Astrocyte (in vitro differentiated cells and primary cell): ENCODE measurements at regions not wholly inside any gene's neighbourhood (a gene's known extent, or its start where the extent isn't known, plus 50 kb on each side); places are given as distances from the start of the nearest gene placed in this dataset.
A peak's percentile ranks its signal among the peaks of the same experiment; 100 is the strongest.

Experiments
- DNase-seq: peaks from one replicate; pipeline ENCODE4 v3.0.0-alpha.2; 2010; ENCODE audit warnings: low read depth
- FAIRE-seq: peaks from 2 replicates; lab custom pipeline; 2011; peaks lifted over from hg19 to GRCh38; lab: Jason Lieb, UNC
- H2AFZ ChIP-seq: 2 replicates; pipeline ENCODE4 v1.6.0; 2012; ENCODE audit warnings: low read depth, low read length, inconsistent platforms
- H3K27ac ChIP-seq: 2 replicates; pipeline ENCODE4 v1.5.1; 2011; ENCODE audit warnings: low read depth, low read length, inconsistent platforms
- H3K27me3 ChIP-seq: 2 replicates; pipeline ENCODE4 v1.6.0; 2011; ENCODE audit warnings: low read length, inconsistent platforms; ENCODE audit not compliant: insufficient read depth
- H3K36me3 ChIP-seq: 2 replicates; pipeline ENCODE4 v1.5.1; 2011; ENCODE audit warnings: low read length, inconsistent platforms; ENCODE audit not compliant: insufficient read depth
- H3K4me1 ChIP-seq: 2 replicates; pipeline ENCODE4 v1.5.1; 2011; ENCODE audit warnings: low read length, inconsistent platforms; ENCODE audit not compliant: insufficient read depth
- H3K4me2 ChIP-seq: 2 replicates; pipeline ENCODE4 v1.6.0; 2012; ENCODE audit warnings: low read length, inconsistent platforms
- H3K4me3 ChIP-seq: 2 replicates; pipeline ENCODE4 v1.5.1; 2011; ENCODE audit warnings: low read depth, mild to moderate bottlenecking, low read length, inconsistent platforms; ENCODE audit not compliant: insufficient read depth
- H3K79me2 ChIP-seq: 2 replicates; pipeline ENCODE4 v1.6.0; 2012; ENCODE audit warnings: mild to moderate bottlenecking, low read length, inconsistent platforms; ENCODE audit not compliant: insufficient read depth
- H3K9ac ChIP-seq: 2 replicates; pipeline ENCODE4 v1.6.0; 2012; ENCODE audit warnings: mild to moderate bottlenecking, low read length, inconsistent platforms
- H3K9me3 ChIP-seq: 2 replicates; pipeline ENCODE4 v1.5.1; 2012; ENCODE audit warnings: low read depth, mild to moderate bottlenecking, low read length, inconsistent platforms; ENCODE audit not compliant: insufficient read depth
- H4K20me1 ChIP-seq: 2 replicates; pipeline ENCODE4 v1.6.0; 2012; ENCODE audit warnings: low read length, inconsistent platforms; ENCODE audit not compliant: insufficient read depth
- H3K27ac Mint-ChIP-seq: one replicate; pipeline ENCODE4 v1.8.0; 2021; ENCODE audit warnings: mild to moderate bottlenecking, mixed read lengths; ENCODE audit not compliant: unreplicated experiment
- H3K27me3 Mint-ChIP-seq: one replicate; pipeline ENCODE4 v1.8.0; 2021; ENCODE audit warnings: low read depth, mixed read lengths; ENCODE audit not compliant: unreplicated experiment
- H3K36me3 Mint-ChIP-seq: one replicate; pipeline ENCODE4 v1.8.0; 2021; ENCODE audit warnings: low read depth, mixed read lengths; ENCODE audit not compliant: unreplicated experiment
- H3K4me1 Mint-ChIP-seq: one replicate; pipeline ENCODE4 v1.8.0; 2021; ENCODE audit warnings: low read depth, mixed read lengths; ENCODE audit not compliant: unreplicated experiment
- H3K4me3 Mint-ChIP-seq: one replicate; pipeline ENCODE4 v1.8.0; 2021; ENCODE audit warnings: mild to moderate bottlenecking, moderate library complexity, mixed read lengths; ENCODE audit not compliant: unreplicated experiment
- H3K9me3 Mint-ChIP-seq: one replicate; pipeline ENCODE4 v1.8.0; 2021; ENCODE audit warnings: mild to moderate bottlenecking, mixed read lengths; ENCODE audit not compliant: unreplicated experiment
- CTCF ChIP-seq: IDR thresholded peaks from 2 replicates; pipeline ENCODE4 v1.5.1; 2011; ENCODE audit warnings: low read depth, mild to moderate bottlenecking, inconsistent platforms, low read length, moderate library complexity; ENCODE audit not compliant: insufficient read depth
- EZH2 ChIP-seq: IDR thresholded peaks from 2 replicates; pipeline ENCODE4 v1.6.1; 2012; ENCODE audit warnings: mild to moderate bottlenecking, low read length, inconsistent platforms; ENCODE audit not compliant: insufficient read depth

GRCh38 chr6:168132531-168133167, 53.6 kb upstream of the FRMD1 start:
- TF ChIP-seq CTCF (peak; percentile 28), EZH2 (no peak)
- Histone ChIP-seq H3K36me3 (no peaks in the 10 kb centered on the region), H2AFZ (peak overlapping the region; percentile 62), H3K9me3 (no peaks in the 10 kb centered on the region), H3K4me2 (peak overlapping the region; percentile 76), H4K20me1 (no peaks in the 10 kb centered on the region), H3K4me1 (peaks cover 17% of the 10 kb centered on the region), H3K4me3 (peak overlapping the region; percentile 25), H3K9ac (peak overlapping the region; percentile 14), H3K79me2 (no peaks in the 10 kb centered on the region), H3K27me3 (no peaks in the 10 kb centered on the region), H3K27ac (peak overlapping the region; percentile 13)
- no peak for FAIRE-seq
- no peaks in the 10 kb centered on the region for H3K9me3 Mint-ChIP-seq
- no peak overlapping the region for H3K27ac Mint-ChIP-seq
- H3K4me1 Mint-ChIP-seq: peaks cover 24% of the 10 kb centered on the region
- no peak overlapping the region for H3K4me3 Mint-ChIP-seq
- peaks cover 25% of the 10 kb centered on the region for H3K27me3 Mint-ChIP-seq
- no peaks in the 10 kb centered on the region for H3K36me3 Mint-ChIP-seq
- DNase-seq: peak; percentile 76

- no peak overlapping the region for H3K4me3 Mint-ChIP-seq
- no peak for DNase-seq
- H3K9ac ChIP-seq: no peak overlapping the region
- peak overlapping the region; percentile 76 for H3K4me2 ChIP-seq
- H3K4me3 ChIP-seq: no peak overlapping the region
- H3K9me3 Mint-ChIP-seq: no peaks in the 10 kb centered on the region
- H3K9me3 ChIP-seq: no peaks in the 10 kb centered on the region
- peaks cover 24% of the 10 kb centered on the region for H3K4me1 Mint-ChIP-seq
- H2AFZ ChIP-seq: no peak overlapping the region
- no peaks in the 10 kb centered on the region for H3K27me3 ChIP-seq
- no peaks in the 10 kb centered on the region for H3K79me2 ChIP-seq
- no peak overlapping the region for H3K27ac Mint-ChIP-seq
- no peaks in the 10 kb centered on the region for H3K36me3 ChIP-seq
- H3K27me3 Mint-ChIP-seq: peaks cover 34% of the 10 kb centered on the region
- no peaks in the 10 kb centered on the region for H3K36me3 Mint-ChIP-seq
- TF ChIP-seq CTCF: no peak
- no peak for TF ChIP-seq EZH2
- peaks cover 17% of the 10 kb centered on the region for H3K4me1 ChIP-seq
- H3K27ac ChIP-seq: no peak overlapping the region
- FAIRE-seq: no peak
- no peaks in the 10 kb centered on the region for H4K20me1 ChIP-seq
Observed at GRCh38 chr6:168131464-168132415, 52.7 kb upstream of the FRMD1 start.
